Middle frontal gyrus (tissue), 1 donor: ENCODE measurements at regions not wholly inside any gene's neighbourhood (a gene's known extent, or its start where the extent isn't known, plus 50 kb on each side); places are given as distances from the start of the nearest gene placed in this dataset.
A peak's percentile ranks its signal among the peaks of the same experiment; 100 is the strongest.
"Not testable (repeated sequence)": the region's sequence is repeated elsewhere in the genome, so short reads cannot be mapped to it uniquely, and the experiment has no call there.

ENCODE experiments used
- DNase-seq: peaks from one replicate; pipeline ENCODE4 v3.0.0-alpha.2; 2015; ENCODE audit warnings: low spot score; ENCODE audit errors: extremely low spot score

DNA sequence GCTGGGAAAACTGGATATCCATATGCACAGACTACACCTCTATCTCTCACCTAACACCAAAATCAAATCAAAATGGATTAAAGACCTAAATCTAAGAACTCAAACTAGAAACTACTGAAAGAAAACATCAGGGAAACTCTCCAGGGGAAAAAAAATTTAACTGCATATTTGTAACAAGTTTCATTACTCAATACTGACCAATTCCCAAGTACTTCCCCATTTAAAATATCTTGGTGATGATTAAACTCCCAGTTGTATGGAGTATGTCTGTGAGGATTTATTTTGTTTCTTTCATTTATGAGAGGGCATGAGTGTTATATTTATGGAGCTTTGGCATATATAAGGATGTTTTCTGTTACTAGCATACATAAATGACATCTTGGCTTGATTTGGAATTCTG lies 112.3 kb upstream of the IL15 start:
- no peak for DNase-seq

DNA sequence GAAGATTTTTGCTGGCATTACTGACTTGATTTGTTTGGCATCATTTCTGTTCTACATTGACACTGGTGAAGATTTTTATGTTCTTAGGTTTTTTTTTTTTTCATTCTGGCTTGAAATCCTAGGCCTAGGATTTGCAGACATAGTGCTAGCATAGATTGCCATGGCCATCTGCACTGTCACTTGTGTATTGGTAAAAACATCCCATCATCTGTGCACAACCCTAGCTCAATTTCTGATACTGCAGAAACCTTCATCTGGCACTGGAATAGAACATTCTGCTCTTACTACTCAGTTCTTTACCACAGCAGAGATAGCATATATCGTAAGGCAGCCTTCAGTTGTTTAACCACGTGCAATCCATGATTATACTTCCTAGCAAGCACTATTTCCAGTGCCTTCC lies 111.5 kb upstream of the IL15 start:
- DNase-seq = no peak

DNA sequence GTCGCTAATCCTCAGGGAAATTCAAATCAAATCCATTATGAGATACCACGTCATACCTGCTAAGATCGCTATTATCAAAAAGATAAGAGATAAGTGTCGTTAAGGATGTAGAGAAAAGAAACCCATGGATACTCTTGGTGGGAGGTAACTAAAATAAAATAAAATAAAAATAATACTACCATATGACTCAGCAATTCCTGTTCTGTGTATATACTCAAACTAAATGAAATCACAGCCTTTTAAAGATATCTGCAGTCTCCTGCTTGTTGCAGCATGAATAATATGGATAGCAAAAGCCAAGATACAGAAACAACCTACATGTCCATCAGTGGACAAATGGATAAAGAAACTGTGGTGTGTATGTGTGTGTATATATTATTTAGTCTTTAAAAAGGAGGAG lies 105.8 kb upstream of the IL15 start:
- no peak for DNase-seq

DNA sequence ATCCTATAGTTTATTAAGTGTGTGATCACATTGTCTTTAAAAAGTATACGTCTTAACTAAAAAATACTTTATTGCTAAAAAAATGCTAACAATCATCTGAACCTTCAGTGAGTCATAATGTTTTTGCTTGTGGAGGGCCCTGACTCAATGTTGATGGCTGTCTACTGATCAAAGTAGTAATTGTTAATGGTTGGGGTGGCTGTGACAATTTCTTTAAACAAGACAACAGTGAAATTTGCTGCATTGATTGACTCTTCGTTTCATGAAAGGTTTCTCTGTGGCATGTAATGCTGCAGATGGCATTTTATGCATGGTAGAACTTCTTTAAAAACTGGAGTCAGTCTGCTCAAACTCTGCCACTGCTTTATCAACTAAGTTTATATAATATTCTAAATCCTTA lies 101.4 kb upstream of the IL15 start:
- no peak for DNase-seq

DNA sequence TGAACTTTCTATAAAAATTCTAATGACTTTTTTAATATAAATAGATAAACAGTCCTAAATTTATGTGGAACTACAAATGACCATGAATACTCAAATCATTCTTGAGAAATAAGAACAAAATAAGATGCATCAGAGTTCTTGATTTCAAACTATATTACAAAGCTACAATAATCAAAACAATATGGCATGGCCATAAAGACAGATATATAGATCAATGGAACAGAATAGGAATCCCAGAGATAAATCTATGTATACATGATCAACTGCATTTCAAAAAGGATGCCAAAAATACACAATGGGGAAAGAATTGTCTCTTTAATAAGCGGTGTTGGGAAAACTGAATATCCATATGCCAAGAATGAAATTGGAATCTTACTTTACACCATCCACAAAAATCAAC lies 98.4 kb upstream of the IL15 start:
- DNase-seq = no peak

GRCh38 chr4:141540643-141541042 lies 95.7 kb upstream of the IL15 start:
- no peak for DNase-seq

GRCh38 chr4:141541851-141542250 lies 94.5 kb upstream of the IL15 start:
- no peak for DNase-seq

DNA sequence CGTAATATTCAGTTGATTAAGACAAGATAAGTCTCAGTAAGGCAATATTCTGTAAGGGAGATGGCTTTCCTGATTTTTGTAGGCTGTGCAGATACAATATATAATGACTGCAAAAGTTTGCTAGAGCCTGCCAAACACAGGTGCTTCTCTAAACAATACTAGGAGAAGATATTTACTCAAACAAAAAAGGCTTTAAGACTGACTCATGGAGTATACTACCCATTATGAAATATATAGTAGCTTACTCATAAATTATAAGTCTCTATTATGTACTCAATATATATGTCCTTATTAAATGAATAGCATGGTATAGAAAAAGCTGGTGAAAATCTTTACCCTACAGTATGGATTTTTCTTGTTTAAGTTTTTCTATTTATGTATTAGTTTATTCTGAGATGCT lies 93.2 kb upstream of the IL15 start:
- DNase-seq = no peak

DNA sequence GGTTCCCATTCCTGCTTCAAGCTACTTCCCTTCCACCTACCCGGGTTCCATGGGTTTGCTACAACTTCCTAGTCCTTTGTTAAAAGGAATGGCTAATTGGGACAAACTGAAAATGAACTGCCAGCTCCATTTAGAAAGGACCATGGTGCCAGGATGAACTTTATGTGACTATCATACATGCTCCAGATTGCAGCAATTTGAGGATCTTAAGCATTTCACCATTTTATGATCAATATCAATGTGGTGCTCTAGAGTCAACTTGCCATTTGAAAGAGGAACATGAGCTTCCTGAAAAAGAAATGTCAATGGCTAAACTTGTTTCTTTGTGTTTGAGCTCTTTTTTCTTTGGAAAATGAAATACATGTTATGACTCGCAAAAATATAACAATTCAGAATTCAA lies 92.7 kb upstream of the IL15 start:
- no peak for DNase-seq

DNA sequence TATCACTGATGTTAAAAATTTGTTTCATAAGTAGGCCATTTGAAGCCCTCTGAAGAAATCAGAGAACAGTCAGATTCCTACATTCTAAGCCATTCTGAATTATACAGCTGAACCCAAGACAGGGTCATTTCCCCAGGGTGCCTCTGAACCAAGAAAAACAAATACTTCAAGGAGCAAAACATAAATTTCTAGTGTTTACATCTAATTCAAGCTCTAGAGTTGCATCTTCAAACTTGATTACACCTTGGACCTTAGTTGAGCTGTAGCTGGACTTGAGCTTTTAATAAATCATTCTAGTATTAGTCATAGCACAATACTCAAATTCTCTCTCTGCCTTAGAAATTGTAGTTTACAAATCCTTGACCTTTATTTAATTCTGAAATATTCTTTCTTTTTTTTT lies 87.6 kb upstream of the IL15 start:
- DNase-seq = no peak

DNA sequence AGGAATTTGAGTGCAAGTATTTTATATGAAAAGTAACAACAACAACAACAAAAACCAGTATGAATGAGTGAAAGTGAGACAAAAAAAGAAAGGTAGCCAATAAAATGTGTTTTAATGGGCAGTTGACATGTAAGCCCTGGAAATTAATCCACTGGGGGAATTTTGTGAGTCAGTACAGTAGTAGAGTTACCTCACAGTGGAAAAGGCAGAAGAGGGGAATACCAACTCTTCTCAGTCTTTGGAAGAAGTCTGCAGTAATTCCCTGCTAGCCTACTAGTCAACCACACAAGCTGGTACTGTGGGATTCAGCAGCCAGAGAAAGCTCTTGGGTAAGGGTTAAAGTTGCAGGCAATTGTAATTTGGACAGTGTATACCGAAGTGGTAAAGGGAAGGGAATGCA lies 76.3 kb upstream of the IL15 start:
- DNase-seq = no peak

DNA sequence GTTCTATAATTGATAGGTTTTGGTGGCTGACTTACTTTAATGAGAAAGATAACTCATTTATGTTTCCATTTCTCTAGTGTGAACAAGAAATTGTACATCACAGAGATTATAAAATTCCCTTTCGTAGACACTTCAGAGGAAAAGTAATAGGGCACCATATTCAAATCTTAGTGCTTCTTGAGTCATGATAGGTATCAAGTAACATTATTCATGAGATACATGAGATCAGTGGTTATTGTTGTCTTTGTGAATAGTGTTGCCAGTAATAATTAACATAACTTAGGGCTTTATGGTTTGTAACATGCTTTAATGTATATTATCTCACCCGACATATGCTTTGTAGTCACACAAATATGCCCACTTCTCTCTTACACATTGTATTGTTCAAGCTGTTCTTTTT lies 73.7 kb upstream of the IL15 start:
- no peak for DNase-seq

DNA sequence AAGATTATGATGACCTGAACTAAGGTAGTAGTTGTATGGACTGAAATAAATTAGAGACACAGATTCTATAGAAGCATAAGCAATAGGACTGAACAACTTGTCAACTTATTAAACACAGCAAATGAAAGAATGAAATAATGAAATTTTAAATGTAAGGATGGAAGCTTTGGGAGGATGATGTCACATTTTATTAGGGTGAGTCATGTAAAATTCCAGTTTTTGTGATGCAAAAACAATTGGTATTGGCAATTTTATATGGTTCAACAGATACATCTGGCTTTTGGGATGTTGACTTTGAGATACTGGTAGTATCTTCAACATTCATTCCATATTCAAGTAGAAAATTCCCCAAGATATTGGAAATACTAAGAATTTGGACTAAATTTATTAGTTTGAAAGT lies 72.7 kb upstream of the IL15 start:
- DNase-seq = no peak

- not testable (repeated sequence) for DNase-seq
Measured at GRCh38 chr4:141564961-141565360, 71.4 kb upstream of the IL15 start.

- no peak for DNase-seq
Measured at GRCh38 chr4:141565379-141566089, 70.8 kb upstream of the IL15 start.

- no peak for DNase-seq
Measured at GRCh38 chr4:141567326-141567915, 69.0 kb upstream of the IL15 start.

GRCh38 chr4:141569141-141569540 lies 67.2 kb upstream of the IL15 start:
- no peak for DNase-seq

- no peak for DNase-seq
Measured at GRCh38 chr4:141570290-141570689, 66.1 kb upstream of the IL15 start.

- DNase-seq = no peak
Measured at GRCh38 chr4:141571362-141571761, 65.0 kb upstream of the IL15 start.

- DNase-seq = no peak
Measured at GRCh38 chr4:141571793-141572192, 64.6 kb upstream of the IL15 start.

- no peak for DNase-seq
Measured at GRCh38 chr4:141573678-141574077, 62.7 kb upstream of the IL15 start.

- DNase-seq = no peak
Measured at GRCh38 chr4:141575884-141576283, 60.5 kb upstream of the IL15 start.

GRCh38 chr4:141576585-141577110 lies 59.7 kb upstream of the IL15 start:
- peak; percentile 10 for DNase-seq
